ENCODE measurements at regions not wholly inside any gene's neighbourhood (a gene's known extent, or its start where the extent isn't known, plus 50 kb on each side); places are given as distances from the start of the nearest gene placed in this dataset.

DNA sequence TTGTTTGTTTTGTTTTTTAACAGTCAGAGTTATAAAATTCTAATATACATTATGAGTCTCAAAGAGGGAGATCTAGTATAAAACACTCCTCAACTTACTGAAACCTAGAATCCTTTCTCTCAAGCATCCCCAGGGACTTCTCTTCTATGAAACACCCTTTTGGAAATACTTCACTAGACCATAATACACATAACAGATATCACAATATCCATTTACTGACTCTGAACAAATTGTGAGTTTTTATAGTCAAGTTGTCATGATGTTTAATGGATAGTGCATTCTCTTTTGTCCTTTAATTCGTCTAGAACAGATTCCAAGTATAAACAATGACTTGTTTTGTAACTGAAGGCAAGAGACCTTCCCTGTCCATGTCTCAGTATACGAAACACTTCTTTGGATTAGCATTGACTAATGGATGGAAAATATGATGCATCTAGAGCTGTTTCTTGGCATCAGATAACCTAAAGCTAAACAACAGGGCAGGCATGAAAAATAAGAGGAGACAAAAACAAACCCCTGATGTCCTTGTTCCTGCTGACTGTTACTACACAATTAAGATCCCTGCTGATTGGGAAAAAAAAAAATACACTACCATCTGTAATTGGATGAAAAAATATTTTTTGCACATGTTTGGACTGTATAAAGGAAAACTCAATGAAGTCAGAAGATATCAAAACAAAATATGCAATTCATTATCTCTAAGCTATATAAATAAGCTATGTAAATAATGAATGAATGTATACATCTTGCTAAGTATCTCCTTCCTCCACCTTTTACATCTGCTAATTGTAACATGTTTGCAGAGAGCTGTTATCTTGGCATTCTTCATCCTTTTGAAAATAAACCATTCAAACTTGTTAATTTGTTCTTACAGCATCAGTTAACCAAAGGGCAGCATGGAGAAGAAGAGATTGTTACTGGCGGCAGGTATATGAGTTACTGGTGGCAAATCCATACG, 214.2 kb downstream of the LACC1 start:
- DNase-seq (ENCODE audit: low spot score), result no peak

DNA sequence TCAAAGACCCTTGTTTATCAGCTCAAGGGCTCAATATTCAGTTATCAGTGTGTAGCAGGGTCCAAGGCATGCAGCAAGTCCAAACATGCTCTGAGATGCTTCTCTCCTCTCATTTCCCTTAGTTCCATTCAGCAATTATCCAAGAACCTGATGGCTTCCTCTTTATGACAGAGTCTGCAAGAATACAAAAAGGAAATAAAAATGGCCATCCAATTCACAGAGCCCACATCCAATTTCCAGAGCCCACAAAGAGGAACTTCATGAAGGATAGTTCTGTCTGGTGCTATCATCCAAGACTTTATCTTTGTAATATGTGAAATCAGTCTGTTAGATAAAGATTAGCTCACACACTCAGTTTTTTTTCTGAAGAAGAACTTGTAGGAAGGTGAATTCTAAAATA, 217.2 kb downstream of the LACC1 start:
- DNase-seq (ENCODE audit: low spot score), result no peak

DNA sequence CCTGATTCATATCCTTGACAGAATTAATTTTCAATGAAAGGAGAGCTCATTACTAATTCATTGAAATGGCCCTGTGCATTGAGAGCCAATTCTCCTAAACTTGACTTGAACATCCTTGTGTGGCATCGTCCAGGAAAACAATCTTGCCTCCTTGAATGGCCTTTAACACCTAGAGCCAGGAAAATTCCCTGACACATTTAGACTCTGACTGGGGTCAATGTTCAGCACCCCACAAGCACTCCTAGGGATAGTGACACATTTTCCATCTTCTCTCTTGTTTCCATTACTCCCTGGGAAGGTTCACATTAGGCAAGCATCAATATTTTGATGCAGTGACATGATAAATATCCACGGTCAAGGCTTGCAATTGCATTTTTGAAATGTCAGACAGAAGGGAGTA, 218.9 kb downstream of the LACC1 start:
- no peak for DNase-seq (ENCODE audit: low spot score)

GRCh38 chr13:44101347-44102083, 221.8 kb downstream of the LACC1 start:
- DNase-seq (ENCODE audit: low spot score), result no peak

- peak; percentile 58 for DNase-seq (ENCODE audit: low spot score)
These were observed 223.9 kb downstream of the LACC1 start for GRCh38 chr13:44103429-44104196.

GRCh38 chr13:44104197-44104490, 224.4 kb downstream of the LACC1 start:
- peak; percentile 82 for DNase-seq (ENCODE audit: low spot score)

- no peak for DNase-seq (ENCODE audit: low spot score)
These were observed 225.3 kb downstream of the LACC1 start for GRCh38 chr13:44104969-44105368.

GRCh38 chr13:44106266-44107152, 226.8 kb downstream of the LACC1 start:
- DNase-seq (ENCODE audit: low spot score), result no peak

DNA sequence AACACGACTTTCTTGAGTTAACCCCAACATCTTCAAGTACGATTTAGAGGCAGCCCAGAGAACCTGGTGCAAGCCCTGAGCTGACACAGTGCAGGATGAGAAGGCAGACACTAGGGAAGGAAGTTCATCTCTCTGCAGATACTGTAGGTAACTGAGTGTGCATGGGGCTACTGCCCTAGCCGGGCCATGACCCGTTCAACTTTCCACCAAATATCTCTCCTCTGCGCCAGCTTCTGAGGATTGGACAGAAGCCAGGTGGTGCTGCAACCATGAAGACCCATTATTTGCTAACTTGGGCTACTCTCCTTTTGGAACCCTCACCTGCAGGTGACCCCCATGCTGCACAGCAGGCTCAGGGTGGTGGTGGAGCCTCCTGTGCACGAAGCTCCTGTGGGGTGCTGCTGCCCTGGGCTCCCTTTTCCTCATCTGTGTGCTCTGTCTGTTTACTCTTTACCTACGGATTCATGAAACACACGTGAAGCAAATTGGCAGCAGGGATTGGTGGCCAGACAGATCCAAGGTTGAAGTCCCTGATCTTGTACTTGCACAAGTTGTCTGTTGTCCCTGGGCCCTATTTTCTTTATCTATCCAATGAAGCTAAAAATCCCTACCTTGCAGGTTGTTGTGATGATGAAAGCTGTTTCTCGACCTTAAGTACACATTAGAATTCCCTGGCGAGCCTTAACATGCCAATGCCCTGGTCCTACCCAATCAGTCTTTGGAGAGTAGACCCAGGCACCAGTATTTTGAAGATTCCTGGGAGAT, 227.8 kb downstream of the LACC1 start:
- DNase-seq (ENCODE audit: low spot score), result no peak

GRCh38 chr13:44108331-44108858, 228.7 kb downstream of the LACC1 start:
- DNase-seq (ENCODE audit: low spot score), result no peak

DNA sequence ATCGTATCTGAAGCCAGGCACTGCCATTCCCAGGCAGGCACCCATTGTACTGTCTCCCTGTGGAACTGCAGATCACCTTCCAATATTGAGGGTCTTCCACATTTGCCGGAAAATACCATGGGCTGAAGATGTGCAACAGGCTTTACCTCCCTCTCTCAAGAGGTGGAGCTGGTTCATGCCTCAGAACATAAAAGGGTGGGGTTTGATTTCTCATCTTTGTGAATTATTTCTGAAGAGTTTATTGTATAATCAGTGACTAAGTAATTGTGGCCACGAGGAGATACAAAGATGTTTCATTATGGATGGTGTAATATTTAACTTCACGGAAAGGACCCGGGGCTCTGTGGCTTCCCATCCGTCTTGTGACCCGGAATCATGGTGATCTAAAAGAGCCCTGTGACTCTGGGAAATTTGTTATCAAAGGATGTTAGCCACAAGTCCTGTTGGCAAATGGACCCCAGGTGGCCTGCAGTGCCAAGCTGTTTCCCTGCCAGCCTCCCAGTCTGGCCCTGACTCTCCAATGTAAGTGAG, 230.5 kb downstream of the LACC1 start:
- no peak for DNase-seq (ENCODE audit: low spot score)

GRCh38 chr13:44111701-44112100, 232.0 kb downstream of the LACC1 start:
- no peak for DNase-seq (ENCODE audit: low spot score)

- DNase-seq (ENCODE audit: low spot score), result no peak
These were observed 233.1 kb downstream of the LACC1 start for GRCh38 chr13:44112700-44113329.

DNA sequence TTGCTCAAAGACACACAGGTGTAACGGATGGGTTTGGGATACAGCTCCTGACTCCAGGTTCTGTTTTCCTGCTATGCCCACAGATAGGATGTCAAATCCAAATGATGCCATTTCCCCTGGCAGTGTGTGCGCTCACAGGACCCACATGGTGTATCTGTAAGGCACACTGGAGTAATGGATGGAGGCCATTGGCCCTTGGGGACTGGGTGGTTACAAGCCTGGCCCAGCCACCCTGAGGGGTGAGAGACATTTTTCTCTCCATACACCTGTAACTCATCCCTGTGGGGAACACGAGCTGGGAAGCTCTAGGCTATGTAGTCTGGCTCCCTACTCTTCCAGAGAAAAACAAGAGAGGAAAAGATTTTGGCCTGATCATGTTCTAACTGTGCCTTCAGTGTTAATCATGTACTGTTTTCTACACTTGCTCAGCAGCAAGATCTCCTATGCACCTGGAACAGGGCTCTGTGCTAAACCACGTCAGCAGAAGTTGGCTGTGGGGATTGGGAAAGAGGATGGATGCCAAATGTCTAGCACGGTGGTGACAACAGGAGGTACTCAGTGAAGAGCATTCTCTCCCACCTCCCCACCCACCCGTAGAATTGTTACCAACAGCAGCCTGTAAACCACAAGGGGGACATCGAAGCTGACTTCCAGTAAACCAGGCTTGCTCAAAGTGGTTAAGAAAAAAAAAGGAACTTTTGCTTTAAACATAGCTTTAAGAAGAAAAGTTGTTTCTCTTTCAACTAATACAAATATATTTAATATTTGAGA, 237.0 kb downstream of the LACC1 start:
- peak; percentile 38 for DNase-seq (ENCODE audit: low spot score)

- no peak for DNase-seq (ENCODE audit: low spot score)
These were observed 237.6 kb downstream of the LACC1 start for GRCh38 chr13:44117351-44117750.

DNA sequence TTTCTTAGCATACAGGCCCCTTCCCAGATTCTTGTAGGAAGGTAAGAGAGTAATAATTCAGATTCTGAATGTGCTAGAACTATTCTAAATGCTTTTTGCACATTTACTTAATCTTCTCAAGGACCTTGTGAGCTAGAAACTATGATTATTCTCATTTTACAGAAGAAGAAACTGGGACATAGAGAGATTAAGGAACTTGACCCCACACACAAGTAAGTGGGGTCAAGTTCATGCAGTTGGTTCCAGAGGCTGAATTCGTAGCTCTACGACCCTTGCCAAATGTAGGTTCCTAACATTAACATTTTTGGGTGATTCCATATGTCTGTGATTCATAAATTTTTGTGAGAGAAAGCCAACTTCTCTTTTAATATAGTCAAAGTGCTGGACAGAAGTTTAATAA, 238.1 kb downstream of the LACC1 start:
- DNase-seq (ENCODE audit: low spot score), result no peak

DNA sequence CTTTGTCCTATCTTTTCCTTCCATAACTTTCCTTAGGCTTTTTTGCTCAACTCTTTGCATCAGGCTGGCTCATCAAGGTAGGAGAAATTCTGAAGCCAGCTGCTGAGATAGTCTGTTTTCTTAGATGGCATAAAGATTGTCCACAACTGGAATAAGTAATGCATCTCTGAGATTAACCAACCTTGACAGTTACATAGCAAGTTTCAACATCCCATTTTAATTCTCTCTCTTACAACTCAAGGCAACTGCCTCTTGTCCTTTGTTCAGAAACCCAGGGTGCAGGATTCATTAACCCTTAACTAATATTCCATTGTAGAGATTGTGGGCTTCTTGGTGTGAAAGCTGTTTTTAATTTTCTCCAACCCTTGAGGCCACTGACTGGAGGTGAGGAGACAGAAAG, 239.2 kb downstream of the LACC1 start:
- DNase-seq (ENCODE audit: low spot score), result no peak

- DNase-seq (ENCODE audit: low spot score), result no peak
These were observed 240.3 kb downstream of the LACC1 start for GRCh38 chr13:44120043-44120442.
